DOHH2 (cell line): ENCODE measurements at regions not wholly inside any gene's neighbourhood (a gene's known extent, or its start where the extent isn't known, plus 50 kb on each side); places are given as distances from the start of the nearest gene placed in this dataset.
"Not testable (repeated sequence)": the region's sequence is repeated elsewhere in the genome, so short reads cannot be mapped to it uniquely, and the experiment has no call there.

Experiments
- H3F3A ChIP-seq: fragments of 200-600 bp; sonication (generic), shearing (Covaris generic); 2 replicates; pipeline ENCODE4 v1.6.0; 2016; ENCODE audit warnings: antibody characterized with exemption, mild to moderate bottlenecking; ENCODE audit not compliant: control insufficient read depth, insufficient read depth
- H3K27ac ChIP-seq: fragments of 200-600 bp; sonication (generic); 2 replicates; pipeline ENCODE4 v1.5.1; 2014; ENCODE audit warnings: low read depth, mild to moderate bottlenecking, low read length, moderate library complexity
- H3K27me3 ChIP-seq: fragments of 200-600 bp; sonication (generic); 2 replicates; pipeline ENCODE4 v1.6.1; 2014; ENCODE audit warnings: mild to moderate bottlenecking, low read length, mixed read lengths; ENCODE audit not compliant: control insufficient read depth
- H3K36me3 ChIP-seq: fragments of 200-600 bp; sonication (generic); 2 replicates; pipeline ENCODE4 v1.6.1; 2014; ENCODE audit warnings: mild to moderate bottlenecking, low read length, moderate library complexity, mixed read lengths; ENCODE audit not compliant: control insufficient read depth
- H3K4me1 ChIP-seq: fragments of 200-600 bp; sonication (generic); 2 replicates; pipeline ENCODE4 v1.6.1; 2014; ENCODE audit warnings: mild to moderate bottlenecking, low read length, mixed read lengths; ENCODE audit not compliant: control insufficient read depth
- H3K4me2 ChIP-seq: fragments of 200-600 bp; sonication (generic); 2 replicates; pipeline ENCODE4 v1.6.0; 2014; ENCODE audit warnings: mild to moderate bottlenecking, low read length, moderate library complexity
- H3K4me3 ChIP-seq: fragments of 200-600 bp; sonication (generic); 2 replicates; pipeline ENCODE4 v1.5.1; 2014; ENCODE audit warnings: mild to moderate bottlenecking, low read length, mixed read lengths
- H3K79me2 ChIP-seq: fragments of 200-600 bp; sonication (generic); 2 replicates; pipeline ENCODE4 v1.6.1; 2014; ENCODE audit warnings: mild to moderate bottlenecking, low read length, mixed read lengths; ENCODE audit not compliant: control insufficient read depth
- H3K9me2 ChIP-seq: fragments of 200-600 bp; sonication (generic); replicated peaks from 2 replicates; pipeline ENCODE4 v1.6.1; 2014; ENCODE audit warnings: mild to moderate bottlenecking, low read length, mixed read lengths; ENCODE audit not compliant: control insufficient read depth
- H3K9me3 ChIP-seq: fragments of 200-600 bp; sonication (generic); 2 replicates; pipeline ENCODE4 v1.6.1; 2014; ENCODE audit warnings: antibody characterized with exemption, low read length, mixed read lengths; ENCODE audit not compliant: control insufficient read depth, insufficient read depth
- H4K20me1 ChIP-seq: fragments of 200-600 bp; sonication (generic); 2 replicates; pipeline ENCODE4 v1.6.0; 2014; ENCODE audit warnings: low read depth, mild to moderate bottlenecking, antibody characterized with exemption, low read length, moderate library complexity; ENCODE audit not compliant: control insufficient read depth, insufficient read depth
- EZH2phosphoT487 ChIP-seq: fragments of 200-600 bp; sonication (generic); IDR thresholded peaks from 2 replicates; pipeline ENCODE4 v1.6.1; 2017; ENCODE audit warnings: borderline replicate concordance, mild to moderate bottlenecking, antibody characterized with exemption, low read length, moderate library complexity, mixed read lengths
- TF ChIP-seq, protein P1 (sequence below): fragments of 200-600 bp; sonication (generic); IDR thresholded peaks from one replicate; pipeline ENCODE4 v1.5.1; 2014; ENCODE audit warnings: antibody characterized with exemption, mild to moderate bottlenecking, low read depth, low read length; ENCODE audit not compliant: poor library complexity, severe bottlenecking

DNA sequence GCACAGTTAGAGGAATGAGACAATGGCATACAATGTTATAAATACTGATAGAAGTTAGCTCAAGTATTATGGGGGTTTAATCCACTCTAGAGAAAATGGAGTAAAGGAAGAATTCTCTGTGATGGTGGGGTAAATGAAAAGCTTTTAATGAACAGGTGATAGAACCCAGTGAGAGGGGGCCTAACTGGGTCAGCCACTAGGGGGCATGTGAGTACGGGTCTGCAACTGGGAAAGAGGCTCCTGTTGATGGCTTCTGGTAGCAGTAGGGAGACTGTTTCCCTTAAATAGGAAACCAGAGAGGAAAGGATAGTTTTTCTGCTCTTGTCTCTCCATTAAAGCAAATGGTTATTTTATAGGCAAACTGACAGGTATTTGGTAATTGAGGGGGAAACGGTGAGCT lies 132.8 kb upstream of the GPR101 start:
- Histone ChIP-seq H3F3A (no peaks in the 10 kb centered on the region), H3K4me1 (no peaks in the 10 kb centered on the region), H3K9me2 (no peaks in the 10 kb centered on the region), H3K4me2 (no peak overlapping the region), H3K4me3 (no peak overlapping the region), H3K36me3 (no peaks in the 10 kb centered on the region), H3K9me3 (no peaks in the 10 kb centered on the region), H4K20me1 (no peaks in the 10 kb centered on the region), H3K27me3 (no peaks in the 10 kb centered on the region), H3K27ac (no peak overlapping the region), H3K79me2 (no peaks in the 10 kb centered on the region)
- TF ChIP-seq, protein P1, sequence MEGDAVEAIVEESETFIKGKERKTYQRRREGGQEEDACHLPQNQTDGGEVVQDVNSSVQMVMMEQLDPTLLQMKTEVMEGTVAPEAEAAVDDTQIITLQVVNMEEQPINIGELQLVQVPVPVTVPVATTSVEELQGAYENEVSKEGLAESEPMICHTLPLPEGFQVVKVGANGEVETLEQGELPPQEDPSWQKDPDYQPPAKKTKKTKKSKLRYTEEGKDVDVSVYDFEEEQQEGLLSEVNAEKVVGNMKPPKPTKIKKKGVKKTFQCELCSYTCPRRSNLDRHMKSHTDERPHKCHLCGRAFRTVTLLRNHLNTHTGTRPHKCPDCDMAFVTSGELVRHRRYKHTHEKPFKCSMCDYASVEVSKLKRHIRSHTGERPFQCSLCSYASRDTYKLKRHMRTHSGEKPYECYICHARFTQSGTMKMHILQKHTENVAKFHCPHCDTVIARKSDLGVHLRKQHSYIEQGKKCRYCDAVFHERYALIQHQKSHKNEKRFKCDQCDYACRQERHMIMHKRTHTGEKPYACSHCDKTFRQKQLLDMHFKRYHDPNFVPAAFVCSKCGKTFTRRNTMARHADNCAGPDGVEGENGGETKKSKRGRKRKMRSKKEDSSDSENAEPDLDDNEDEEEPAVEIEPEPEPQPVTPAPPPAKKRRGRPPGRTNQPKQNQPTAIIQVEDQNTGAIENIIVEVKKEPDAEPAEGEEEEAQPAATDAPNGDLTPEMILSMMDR: peak; percentile 43
- TF ChIP-seq EZH2phosphoT487: no peak

DNA sequence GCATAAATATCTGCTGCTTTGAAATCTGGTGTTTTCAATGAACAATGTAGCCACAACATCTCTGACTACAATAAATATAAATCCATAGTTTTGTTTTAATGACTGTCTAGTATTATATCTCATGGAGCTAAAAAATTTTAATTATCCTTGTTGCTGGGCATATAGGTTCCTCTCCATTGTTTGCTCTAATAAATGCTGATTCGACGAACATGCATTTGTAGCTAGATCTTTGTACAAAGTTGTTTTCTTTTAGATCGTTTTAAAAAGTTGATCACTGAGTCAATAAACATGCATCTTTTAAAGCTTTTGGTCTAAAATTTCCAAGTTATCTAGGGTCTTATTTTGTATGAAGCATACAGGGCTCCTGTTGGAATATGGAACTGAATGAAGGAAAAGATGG lies 130.5 kb upstream of the GPR101 start:
- no peak for TF ChIP-seq EZH2phosphoT487
- TF ChIP-seq, protein P1: no peak
- Histone ChIP-seq H3K9me2 (no peaks in the 10 kb centered on the region), H3K9me3 (no peaks in the 10 kb centered on the region), H3K27me3 (no peaks in the 10 kb centered on the region), H3K4me1 (no peaks in the 10 kb centered on the region), H3K4me3 (no peak overlapping the region), H3K36me3 (no peaks in the 10 kb centered on the region), H3K79me2 (no peaks in the 10 kb centered on the region), H3F3A (no peaks in the 10 kb centered on the region), H4K20me1 (no peaks in the 10 kb centered on the region), H3K27ac (no peak overlapping the region), H3K4me2 (no peak overlapping the region)

DNA sequence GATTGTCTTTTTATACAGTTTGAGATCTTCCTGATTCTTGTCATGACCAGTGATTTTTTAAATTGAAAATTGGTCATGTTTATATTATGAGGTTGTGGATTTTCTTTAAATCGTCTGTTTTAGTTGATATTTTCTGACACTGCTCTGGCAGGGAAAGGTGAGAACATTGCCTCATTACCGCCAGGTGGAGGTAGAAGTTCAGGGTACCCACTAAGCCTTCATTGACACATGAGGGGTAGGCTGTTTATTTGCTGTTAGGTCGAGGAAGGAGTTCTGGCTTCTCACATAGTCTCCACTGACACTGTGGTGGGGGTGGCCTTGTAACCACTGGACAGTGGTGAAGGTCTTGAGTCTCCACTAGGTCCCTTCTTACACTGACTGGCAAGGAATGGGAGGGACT lies 117.6 kb upstream of the GPR101 start:
- Histone ChIP-seq H3K9me3 (no peaks in the 10 kb centered on the region), H3K4me2 (no peak overlapping the region)
- no peak for TF ChIP-seq EZH2phosphoT487
- TF ChIP-seq, protein P1: no peak

DNA sequence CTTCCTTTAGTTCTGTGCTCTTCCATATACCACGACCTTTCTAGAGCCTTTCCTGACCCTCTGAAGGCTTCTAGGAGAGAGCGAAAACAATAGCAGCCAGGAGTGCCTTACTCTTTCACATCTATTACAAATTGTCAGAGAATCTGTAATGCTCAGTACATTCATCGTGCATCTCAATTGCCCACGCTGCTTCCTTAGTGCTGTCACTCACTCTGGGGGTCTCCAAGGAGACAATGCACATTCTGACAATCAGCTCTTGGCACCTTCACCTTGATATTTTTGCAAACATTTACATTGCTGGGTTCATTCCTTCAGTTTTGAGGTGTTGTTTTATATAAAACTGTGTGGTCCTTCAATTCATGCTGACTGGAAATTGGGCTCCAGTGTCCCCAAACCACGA lies 110.1 kb upstream of the GPR101 start:
- H4K20me1 ChIP-seq: no peaks in the 10 kb centered on the region
- TF ChIP-seq EZH2phosphoT487: no peak
- TF ChIP-seq, protein P1: no peak
- no peaks in the 10 kb centered on the region for H3K4me1 ChIP-seq
- no peaks in the 10 kb centered on the region for H3K9me2 ChIP-seq
- H3F3A ChIP-seq: no peaks in the 10 kb centered on the region
- H3K79me2 ChIP-seq: no peaks in the 10 kb centered on the region
- no peaks in the 10 kb centered on the region for H3K27me3 ChIP-seq
- no peak overlapping the region for H3K27ac ChIP-seq
- H3K9me3 ChIP-seq: no peaks in the 10 kb centered on the region
- H3K4me2 ChIP-seq: no peak overlapping the region
- H3K36me3 ChIP-seq: no peaks in the 10 kb centered on the region
- H3K4me3 ChIP-seq: no peak overlapping the region

More for the DNA sequence above, 117.6 kb upstream of the GPR101 start:
- Histone ChIP-seq H3K4me3 (no peak overlapping the region), H3K27me3 (no peaks in the 10 kb centered on the region), H3K4me1 (no peaks in the 10 kb centered on the region), H3K27ac (no peak overlapping the region), H3K36me3 (no peaks in the 10 kb centered on the region), H3K9me2 (no peaks in the 10 kb centered on the region), H4K20me1 (no peaks in the 10 kb centered on the region), H3K79me2 (no peaks in the 10 kb centered on the region), H3F3A (no peaks in the 10 kb centered on the region)

DNA sequence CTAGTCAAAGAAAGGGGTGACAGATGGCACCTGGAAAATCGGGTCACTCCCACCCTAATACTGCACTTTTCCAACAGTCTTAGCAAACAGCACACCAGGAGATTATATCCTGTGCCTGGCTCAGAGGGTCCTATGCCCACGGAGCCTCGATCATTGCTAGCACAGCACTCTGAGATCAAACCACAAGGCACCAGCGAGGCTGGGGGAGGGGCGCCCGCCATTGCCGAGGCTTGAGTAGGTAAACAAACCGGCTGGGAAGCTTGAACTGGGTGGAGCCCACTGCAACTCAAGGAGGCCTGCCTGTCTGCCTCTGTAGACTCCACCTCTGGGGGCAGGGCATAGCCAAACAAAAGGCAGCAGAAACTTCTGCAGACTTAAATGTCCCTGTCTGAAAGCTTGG lies 88.9 kb upstream of the GPR101 start:
- not testable (repeated sequence) for H3K4me3 ChIP-seq, H3K27me3 ChIP-seq, H3K36me3 ChIP-seq, H3K4me1 ChIP-seq, H3K9me2 ChIP-seq, H3K4me2 ChIP-seq, H3K27ac ChIP-seq, H3K79me2 ChIP-seq, H3K9me3 ChIP-seq, H4K20me1 ChIP-seq, H3F3A ChIP-seq
